ENCODE measurements at regions not wholly inside any gene's neighbourhood (a gene's known extent, or its start where the extent isn't known, plus 50 kb on each side); places are given as distances from the start of the nearest gene placed in this dataset.
"Not testable (repeated sequence)": the region's sequence is repeated elsewhere in the genome, so short reads cannot be mapped to it uniquely, and the experiment has no call there.

- Histone ChIP-seq H3K27me3 (no peaks in the 10 kb centered on the region), H3K36me3 (no peaks in the 10 kb centered on the region), H3K27ac (no peak overlapping the region), H3K9me3 (peaks cover 6% of the 10 kb centered on the region), H3K4me1 (no peaks in the 10 kb centered on the region), H3K4me3 (no peak overlapping the region)
- no peak for DNase-seq (ENCODE audit: low spot score in 2 of 2)
- TF ChIP-seq POLR2A (IDR thresholded peaks at IDR 0.05) (no peak), POLR2AphosphoS5 (IDR thresholded peaks at IDR 0.05) (no peak), EP300 (IDR thresholded peaks at IDR 0.05) (no peak), CTCF (IDR thresholded peaks at IDR 0.05) (no peak)
Observed at GRCh38 chr5:123943151-123943550, 431.2 kb downstream of the CSNK1G3 start.

GRCh38 chr5:123940416-123940815, 428.4 kb downstream of the CSNK1G3 start:
- H3K4me1 ChIP-seq, result no peaks in the 10 kb centered on the region
- no peak overlapping the region for H3K27ac ChIP-seq
- H3K4me3 ChIP-seq, result no peak overlapping the region
- H3K27me3 ChIP-seq, result no peaks in the 10 kb centered on the region
- no peak for DNase-seq (ENCODE audit: low spot score in 2 of 2)
- H3K9me3 ChIP-seq, result peaks cover 8% of the 10 kb centered on the region
- H3K36me3 ChIP-seq, result no peaks in the 10 kb centered on the region
- TF ChIP-seq POLR2AphosphoS5 (IDR thresholded peaks at IDR 0.05), result no peak
- TF ChIP-seq POLR2A (IDR thresholded peaks at IDR 0.05), result no peak
- no peak for TF ChIP-seq CTCF (IDR thresholded peaks at IDR 0.05)
- TF ChIP-seq EP300 (IDR thresholded peaks at IDR 0.05), result no peak

- Histone ChIP-seq H3K36me3 (no peaks in the 10 kb centered on the region), H3K4me1 (no peaks in the 10 kb centered on the region), H3K27ac (no peak overlapping the region), H3K9me3 (peaks cover 8% of the 10 kb centered on the region), H3K4me3 (no peak overlapping the region), H3K27me3 (no peaks in the 10 kb centered on the region)
- WGBS, result 71% methylated on average over 6 of the region's 6 CpGs
- no peak for DNase-seq (ENCODE audit: low spot score in 2 of 2)
- TF ChIP-seq POLR2AphosphoS5 (IDR thresholded peaks at IDR 0.05) (no peak), CTCF (IDR thresholded peaks at IDR 0.05) (peak in 1 of 2 donors; percentile 49)
Observed at GRCh38 chr5:123937230-123937629, 425.3 kb downstream of the CSNK1G3 start.

- no peaks in the 10 kb centered on the region for H3K36me3 ChIP-seq
- peaks cover 6% of the 10 kb centered on the region for H3K9me3 ChIP-seq
- DNase-seq (ENCODE audit: low spot score in 2 of 2), result no peak
- 98% methylated on average over 4 of the region's 4 CpGs for WGBS
- H3K27me3 ChIP-seq, result no peaks in the 10 kb centered on the region
- TF ChIP-seq EP300 (IDR thresholded peaks at IDR 0.05) (no peak), POLR2AphosphoS5 (IDR thresholded peaks at IDR 0.05) (no peak), CTCF (IDR thresholded peaks at IDR 0.05) (no peak), POLR2A (IDR thresholded peaks at IDR 0.05) (no peak)
- H3K4me3 ChIP-seq, result no peak overlapping the region
- H3K27ac ChIP-seq, result no peak overlapping the region
- no peaks in the 10 kb centered on the region for H3K4me1 ChIP-seq
Observed at GRCh38 chr5:123936548-123936947, 424.6 kb downstream of the CSNK1G3 start.

- H3K4me1 ChIP-seq; H3K27me3 ChIP-seq; DNase-seq (ENCODE audit: low spot score in 2 of 2); H3K36me3 ChIP-seq; H3K9me3 ChIP-seq; H3K27ac ChIP-seq; H3K4me3 ChIP-seq: not testable (repeated sequence)
- WGBS, result 89% methylated on average over 5 of the region's 7 CpGs
Observed at GRCh38 chr5:123933812-123934211, 421.8 kb downstream of the CSNK1G3 start.

GRCh38 chr5:123929055-123929474, 417.1 kb downstream of the CSNK1G3 start:
- Histone ChIP-seq H3K27ac (no peak overlapping the region), H3K9me3 (no peaks in the 10 kb centered on the region), H3K4me3 (no peak overlapping the region), H3K27me3 (no peaks in the 10 kb centered on the region), H3K36me3 (no peaks in the 10 kb centered on the region), H3K4me1 (no peaks in the 10 kb centered on the region)
- WGBS, result 93% methylated on average over 1 of the region's 1 CpG
- TF ChIP-seq POLR2AphosphoS5 (IDR thresholded peaks at IDR 0.05) (no peak), CTCF (IDR thresholded peaks at IDR 0.05) (no peak), POLR2A (IDR thresholded peaks at IDR 0.05) (no peak), EP300 (IDR thresholded peaks at IDR 0.05) (no peak)
- DNase-seq (ENCODE audit: low spot score in 2 of 2), result no peak
